ENCODE measurements at regions not wholly inside any gene's neighbourhood (a gene's known extent, or its start where the extent isn't known, plus 50 kb on each side); places are given as distances from the start of the nearest gene placed in this dataset.

GRCh38 chr6:144673807-144674206, 388.7 kb downstream of the UTRN start:
- TF ChIP-seq CTCF (IDR thresholded peaks at IDR 0.05; ENCODE audit: low read depth, low read length, missing input control) (no peak), YY1 (IDR thresholded peaks at IDR 0.05) (no peak), FOXA1 (IDR thresholded peaks at IDR 0.05) (no peak), MAX (IDR thresholded peaks at IDR 0.05) (no peak), REST (IDR thresholded peaks at IDR 0.05) (no peak), SP1 (IDR thresholded peaks at IDR 0.05) (no peak), TAF1 (conservative IDR thresholded peaks at IDR 0.05) (no peak), RXRA (IDR thresholded peaks at IDR 0.05) (no peak), EGR1 (IDR thresholded peaks at IDR 0.05; ENCODE audit: low read depth in 2 of 2) (no peak)

Measured in liver (tissue), 3 donors.